ENCODE measurements at regions not wholly inside any gene's neighbourhood (a gene's known extent, or its start where the extent isn't known, plus 50 kb on each side); places are given as distances from the start of the nearest gene placed in this dataset.

GRCh38 chr5:171524466-171524865 lies 105.0 kb downstream of the FGF18 start:
- H3K27me3 ChIP-seq (ENCODE audit: control insufficient read depth, insufficient read depth, low read length), result no peaks in the 10 kb centered on the region
- TF ChIP-seq CTCF (IDR thresholded peaks at IDR 0.05), result no peak
- no peak overlapping the region for H3K4me3 ChIP-seq (ENCODE audit: low read length)
- intact Hi-C loops (cut with micrococcal nuclease), result no loop called here
- no peak overlapping the region for H3K27ac ChIP-seq (ENCODE audit: low read length)
- no peak overlapping the region for H3K27ac Mint-ChIP-seq
- H3K36me3 Mint-ChIP-seq, result no peaks in the 10 kb centered on the region
- no peak overlapping the region for H3K4me3 Mint-ChIP-seq
- H3K36me3 ChIP-seq (ENCODE audit: control insufficient read depth, insufficient read depth, low read length), result no peaks in the 10 kb centered on the region
- DNase-seq (no peak), ATAC-seq (no peak)
- H3K4me1 ChIP-seq (ENCODE audit: control insufficient read depth, insufficient read depth, low read length), result no peaks in the 10 kb centered on the region
- no peaks in the 10 kb centered on the region for H3K9me3 Mint-ChIP-seq
- 87% methylated on average over 13 of the region's 14 CpGs for WGBS (ENCODE audit: insufficient coverage)
- no peaks in the 10 kb centered on the region for H3K9me3 ChIP-seq (ENCODE audit: control insufficient read depth, insufficient read depth, low read length)
- H3K4me1 Mint-ChIP-seq, result no peaks in the 10 kb centered on the region
- H3K27me3 Mint-ChIP-seq (ENCODE audit: low read depth in 2 of 2), result peaks cover 3 to 10% of the 10 kb centered on the region in 2 donors

GRCh38 chr5:171525085-171525484 lies 105.6 kb downstream of the FGF18 start:
- Mint-ChIP-seq H3K4me1 (no peaks in the 10 kb centered on the region), H3K36me3 (no peaks in the 10 kb centered on the region), H3K9me3 (no peaks in the 10 kb centered on the region), H3K4me3 (no peak overlapping the region), H3K27ac (no peak overlapping the region), H3K27me3 (ENCODE audit: low read depth in 2 of 2) (peaks cover 3 to 10% of the 10 kb centered on the region in 2 donors)
- TF ChIP-seq CTCF (IDR thresholded peaks at IDR 0.05), result no peak
- Histone ChIP-seq H3K4me1 (ENCODE audit: control insufficient read depth, insufficient read depth, low read length) (no peaks in the 10 kb centered on the region), H3K9me3 (ENCODE audit: control insufficient read depth, insufficient read depth, low read length) (no peaks in the 10 kb centered on the region), H3K36me3 (ENCODE audit: control insufficient read depth, insufficient read depth, low read length) (no peaks in the 10 kb centered on the region), H3K27ac (ENCODE audit: low read length) (no peak overlapping the region), H3K4me3 (ENCODE audit: low read length) (no peak overlapping the region), H3K27me3 (ENCODE audit: control insufficient read depth, insufficient read depth, low read length) (no peaks in the 10 kb centered on the region)
- 82% methylated on average over 4 of the region's 4 CpGs for WGBS (ENCODE audit: insufficient coverage)
- ATAC-seq (no peak), DNase-seq (no peak)
- intact Hi-C loops (cut with micrococcal nuclease), result no loop called here

- WGBS (ENCODE audit: insufficient coverage), result 92% methylated on average over 9 of the region's 9 CpGs
- Mint-ChIP-seq H3K27me3 (ENCODE audit: low read depth in 2 of 2) (peaks cover 7 to 15% of the 10 kb centered on the region in 2 donors), H3K4me1 (no peaks in the 10 kb centered on the region), H3K4me3 (no peak overlapping the region), H3K27ac (no peak overlapping the region), H3K9me3 (no peaks in the 10 kb centered on the region), H3K36me3 (no peaks in the 10 kb centered on the region)
- no peak for DNase-seq
- TF ChIP-seq CTCF (IDR thresholded peaks at IDR 0.05), result no peak
- intact Hi-C loops (cut with micrococcal nuclease), result no loop called here
- no peak overlapping the region for H3K27ac ChIP-seq (ENCODE audit: low read length)
- no peak overlapping the region for H3K4me3 ChIP-seq (ENCODE audit: low read length)
- no peaks in the 10 kb centered on the region for H3K4me1 ChIP-seq (ENCODE audit: control insufficient read depth, insufficient read depth, low read length)
- H3K36me3 ChIP-seq (ENCODE audit: control insufficient read depth, insufficient read depth, low read length), result no peaks in the 10 kb centered on the region
- no peaks in the 10 kb centered on the region for H3K27me3 ChIP-seq (ENCODE audit: control insufficient read depth, insufficient read depth, low read length)
- no peak for ATAC-seq
- H3K9me3 ChIP-seq (ENCODE audit: control insufficient read depth, insufficient read depth, low read length), result no peaks in the 10 kb centered on the region
Observed at GRCh38 chr5:171528036-171528435, 108.6 kb downstream of the FGF18 start.

GRCh38 chr5:171528865-171529614 lies 109.6 kb downstream of the FGF18 start:
- Mint-ChIP-seq H3K9me3 (no peaks in the 10 kb centered on the region), H3K36me3 (no peaks in the 10 kb centered on the region), H3K27me3 (ENCODE audit: low read depth in 2 of 2) (peaks cover 10 to 18% of the 10 kb centered on the region in 2 donors), H3K27ac (no peak overlapping the region), H3K4me1 (no peaks in the 10 kb centered on the region), H3K4me3 (no peak overlapping the region)
- Histone ChIP-seq H3K9me3 (ENCODE audit: control insufficient read depth, insufficient read depth, low read length) (no peaks in the 10 kb centered on the region), H3K4me1 (ENCODE audit: control insufficient read depth, insufficient read depth, low read length) (no peaks in the 10 kb centered on the region), H3K36me3 (ENCODE audit: control insufficient read depth, insufficient read depth, low read length) (no peaks in the 10 kb centered on the region), H3K27me3 (ENCODE audit: control insufficient read depth, insufficient read depth, low read length) (no peaks in the 10 kb centered on the region), H3K4me3 (ENCODE audit: low read length) (no peak overlapping the region), H3K27ac (ENCODE audit: low read length) (no peak overlapping the region)
- DNase-seq (no peak), ATAC-seq (no peak)
- TF ChIP-seq CTCF (IDR thresholded peaks at IDR 0.05), result no peak
- intact Hi-C loops (cut with micrococcal nuclease), result no loop called here
- WGBS (ENCODE audit: insufficient coverage), result 88% methylated on average over 19 of the region's 19 CpGs
